ENCODE measurements at regions not wholly inside any gene's neighbourhood (a gene's known extent, or its start where the extent isn't known, plus 50 kb on each side); places are given as distances from the start of the nearest gene placed in this dataset.
"Not testable (repeated sequence)": the region's sequence is repeated elsewhere in the genome, so short reads cannot be mapped to it uniquely, and the experiment has no call there.

DNA sequence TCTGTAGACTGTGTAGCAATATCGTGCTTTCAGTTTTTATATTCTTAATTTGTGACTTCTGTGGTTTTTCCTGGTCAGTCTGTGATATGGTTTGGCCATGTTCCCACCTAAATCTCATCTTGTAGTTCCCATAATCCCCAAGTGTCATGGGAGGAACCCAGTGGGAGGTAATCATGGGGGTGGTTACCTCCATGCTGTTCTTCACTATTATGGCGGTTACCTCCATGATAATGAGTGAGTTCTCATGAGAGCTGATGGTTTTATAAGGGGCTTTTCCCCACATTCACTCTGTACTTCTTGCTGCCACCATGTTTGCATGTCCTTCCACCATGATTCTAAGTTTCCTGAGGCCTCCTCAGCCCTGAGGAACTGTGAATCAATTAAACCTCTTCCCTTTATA, 169.8 kb downstream of the LEPR start:
- DNase-seq (ENCODE audit: low read depth in 2 of 2), result no peak

DNA sequence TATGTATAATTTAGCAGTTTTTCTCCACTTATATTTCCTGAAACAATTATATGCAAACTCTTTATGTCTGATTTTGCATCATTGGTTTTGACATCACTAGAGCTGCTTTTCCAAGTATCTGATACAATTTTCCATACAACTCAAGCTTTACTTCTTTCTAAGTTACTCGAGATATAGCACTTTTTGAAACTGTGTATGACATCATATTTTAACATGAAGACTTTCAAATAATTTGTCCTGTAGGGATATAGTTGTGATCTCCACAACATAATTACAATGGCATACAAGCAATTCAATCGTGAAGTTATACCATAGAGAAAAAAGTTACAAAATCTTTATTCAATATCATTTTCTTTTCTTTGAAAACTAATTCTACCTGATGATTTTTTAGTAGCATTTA, 173.0 kb downstream of the LEPR start:
- DNase-seq (ENCODE audit: low read depth in 2 of 2), result no peak

DNA sequence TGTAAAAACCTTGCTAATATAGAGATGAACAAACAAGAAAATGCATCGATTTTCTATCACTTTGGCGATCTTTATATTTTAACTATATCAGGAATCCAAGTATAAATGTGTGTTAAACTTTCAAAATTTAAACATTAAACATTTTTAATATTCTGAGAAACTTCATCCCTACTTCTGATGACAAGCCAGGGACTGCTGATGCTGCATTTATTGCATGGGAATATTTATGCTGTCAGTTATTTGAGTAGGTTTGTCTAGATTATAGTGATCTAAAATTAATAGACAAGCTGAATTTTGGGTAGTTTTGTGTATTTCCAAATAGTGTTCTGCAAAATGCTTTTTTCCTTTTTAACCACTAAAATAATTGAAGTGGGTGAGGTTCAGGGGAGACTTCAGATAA, 175.3 kb downstream of the LEPR start:
- DNase-seq (ENCODE audit: low read depth in 2 of 2), result no peak

DNA sequence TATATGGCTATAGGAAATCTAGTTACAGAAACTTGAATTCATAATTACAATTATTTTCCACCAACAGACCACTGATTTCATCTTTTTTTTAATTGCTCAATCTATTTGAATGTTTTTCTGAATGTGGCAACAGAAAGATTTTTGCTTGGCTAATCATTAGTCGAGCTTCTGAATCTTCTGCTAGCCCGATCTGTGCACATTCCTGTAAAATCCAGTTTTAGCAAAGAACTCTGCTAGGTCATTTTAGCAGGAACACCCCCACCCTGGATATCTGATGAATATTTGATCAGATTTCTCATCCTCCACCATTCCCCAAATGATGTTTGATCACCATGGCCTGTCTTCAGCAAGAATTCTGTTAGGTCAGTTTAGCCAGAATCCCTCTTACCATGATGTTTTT, 176.3 kb downstream of the LEPR start:
- DNase-seq (ENCODE audit: low read depth in 2 of 2), result no peak

DNA sequence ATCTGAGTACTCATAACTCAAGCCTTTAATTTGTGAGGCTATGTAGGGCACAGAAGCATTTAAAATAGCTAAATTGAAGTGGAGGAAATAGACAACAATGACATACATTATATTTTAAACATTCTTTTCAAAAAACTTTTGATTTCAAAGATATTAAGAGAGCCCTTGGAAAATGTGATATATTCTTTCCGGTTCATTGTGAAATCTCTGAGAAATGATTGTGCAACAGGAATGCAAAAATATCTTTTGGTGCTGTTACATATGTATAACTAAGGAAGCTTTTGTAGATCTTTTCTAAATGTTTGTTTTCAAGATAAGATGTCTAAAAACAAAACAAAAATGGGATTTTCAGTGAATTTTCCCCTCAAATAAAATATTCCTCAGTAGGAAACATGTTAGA, 185.2 kb downstream of the LEPR start:
- DNase-seq (ENCODE audit: low read depth in 2 of 2), result no peak

DNA sequence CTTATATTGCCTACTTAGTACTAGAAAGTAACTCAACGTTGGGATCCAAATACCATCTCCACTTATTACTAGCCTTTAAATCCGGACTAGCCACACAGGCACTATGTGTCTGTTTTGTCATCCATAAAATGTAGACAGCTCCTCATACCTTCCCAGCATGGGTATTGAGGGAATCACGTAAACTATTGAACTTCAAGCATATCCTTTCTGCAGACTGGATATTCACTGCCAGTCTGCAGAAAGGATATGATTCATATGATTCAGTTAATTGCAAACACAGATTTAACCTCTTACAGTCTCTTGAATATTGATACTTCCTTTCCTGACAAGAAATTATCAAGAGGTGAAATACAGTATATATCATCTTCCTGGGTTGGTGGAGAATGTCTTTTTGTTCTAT, 186.0 kb downstream of the LEPR start:
- no peak for DNase-seq (ENCODE audit: low read depth in 2 of 2)

DNA sequence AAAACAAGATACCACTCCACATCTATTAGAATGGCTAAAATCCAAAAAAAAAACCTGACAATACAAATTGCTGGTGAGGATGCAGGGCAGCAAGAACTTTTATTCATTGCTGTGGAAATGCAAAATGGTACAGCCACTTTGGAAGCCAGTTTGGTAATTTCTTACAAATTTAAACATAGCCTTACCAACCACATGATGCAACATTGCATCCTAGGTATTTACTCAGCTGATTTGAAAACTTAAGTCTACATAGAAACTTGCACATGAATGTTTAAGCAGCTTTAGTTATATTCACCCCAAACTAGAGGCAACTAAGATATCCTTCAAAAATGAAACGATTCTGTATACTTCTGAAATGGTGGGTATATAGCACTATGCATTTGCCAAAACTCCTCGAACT, 178.8 kb upstream of the PDE4B start:
- no peak for DNase-seq (ENCODE audit: low read depth in 2 of 2)

DNA sequence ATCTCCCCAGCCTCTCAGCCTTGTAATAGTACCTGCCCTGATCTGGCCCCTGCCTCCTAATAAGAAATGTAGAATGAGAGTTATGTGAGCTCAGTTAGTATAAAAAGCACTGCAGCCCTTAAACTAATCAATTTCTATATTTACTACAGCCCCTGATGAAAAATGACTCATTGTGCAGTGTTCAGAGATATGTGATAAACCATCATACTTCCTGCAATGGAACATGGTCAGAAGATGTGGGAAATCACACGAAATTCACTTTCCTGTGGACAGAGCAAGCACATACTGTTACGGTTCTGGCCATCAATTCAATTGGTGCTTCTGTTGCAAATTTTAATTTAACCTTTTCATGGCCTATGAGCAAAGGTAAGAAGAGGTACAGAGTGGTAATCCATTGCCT, 176.8 kb upstream of the PDE4B start:
- no peak for DNase-seq (ENCODE audit: low read depth in 2 of 2)

DNA sequence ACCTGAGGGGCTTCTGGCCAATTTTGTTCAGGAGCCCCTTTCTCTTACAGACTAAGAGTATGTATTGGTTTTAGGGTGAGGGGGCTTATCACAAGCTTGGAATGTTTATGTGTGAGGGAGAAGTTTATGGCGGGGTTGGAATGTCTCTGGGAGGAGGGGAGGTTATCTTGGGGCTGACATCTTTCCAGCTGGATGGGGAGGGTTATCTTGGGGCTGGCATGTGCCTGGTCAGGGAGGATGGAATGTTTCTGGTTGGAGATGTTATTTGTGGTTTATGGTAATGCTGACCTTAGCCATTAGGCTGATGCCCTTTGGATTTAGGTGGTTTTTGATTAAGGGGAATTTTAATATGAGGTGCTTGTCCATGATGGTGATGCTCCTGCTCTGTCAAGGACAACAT, 171.0 kb upstream of the PDE4B start:
- DNase-seq (ENCODE audit: low read depth in 2 of 2), result not testable (repeated sequence)

DNA sequence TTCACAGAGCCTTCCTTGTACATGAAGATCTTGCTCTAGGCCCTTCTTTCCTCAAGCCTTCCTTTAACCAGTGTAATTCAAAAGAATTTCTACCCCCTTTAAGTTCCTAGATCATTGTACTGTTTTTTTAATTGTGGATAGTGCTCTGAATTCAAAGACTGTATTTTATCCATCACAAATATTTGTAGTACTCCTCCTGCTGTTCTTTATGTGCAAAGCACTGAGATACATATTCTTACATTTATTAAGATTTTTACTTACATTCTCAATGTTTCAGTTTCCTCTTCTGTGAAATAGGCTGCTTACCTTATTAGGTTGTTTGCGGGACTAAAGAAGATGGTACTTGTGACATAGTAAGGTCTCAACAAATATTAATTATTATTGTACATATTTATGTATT, 168.8 kb upstream of the PDE4B start:
- no peak for DNase-seq (ENCODE audit: low read depth in 2 of 2)

DNA sequence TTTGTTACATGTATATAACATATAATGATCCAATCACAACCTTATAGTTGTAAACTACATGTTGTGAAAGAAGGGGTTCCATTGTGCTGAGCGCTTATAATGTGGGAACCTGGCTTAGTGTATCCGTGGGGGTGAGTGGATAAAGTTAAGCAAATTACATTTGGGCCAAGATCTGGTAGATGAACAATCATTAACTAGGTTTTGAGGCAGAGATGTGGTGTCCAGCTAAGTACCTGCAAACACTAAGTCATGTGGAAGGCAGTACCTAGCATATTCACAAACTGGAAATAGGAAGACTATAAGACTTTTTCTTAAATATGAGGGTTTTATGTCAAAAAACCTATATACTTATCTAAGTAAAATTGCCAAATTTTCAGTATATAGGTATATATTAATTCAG, 167.2 kb upstream of the PDE4B start:
- no peak for DNase-seq (ENCODE audit: low read depth in 2 of 2)

DNA sequence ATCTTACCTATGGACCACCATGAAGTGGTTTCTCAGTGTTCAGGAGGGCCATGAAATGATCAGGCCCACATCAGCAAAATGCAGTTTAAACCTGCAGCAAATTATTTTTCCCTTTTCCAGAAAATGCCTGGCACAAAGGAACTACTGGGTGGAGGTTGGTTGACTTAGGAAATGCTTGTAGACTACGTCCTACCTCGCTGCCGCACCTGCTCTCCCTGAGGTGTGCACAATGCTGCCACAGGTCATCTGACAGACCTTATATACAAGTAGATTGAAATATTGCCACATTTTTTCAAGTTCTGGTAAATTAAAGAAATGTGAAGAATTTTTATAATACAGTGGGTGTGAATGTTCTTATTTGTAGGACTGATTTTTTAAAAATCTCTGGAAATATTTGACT, 166.7 kb upstream of the PDE4B start:
- DNase-seq (ENCODE audit: low read depth in 2 of 2), result no peak

DNA sequence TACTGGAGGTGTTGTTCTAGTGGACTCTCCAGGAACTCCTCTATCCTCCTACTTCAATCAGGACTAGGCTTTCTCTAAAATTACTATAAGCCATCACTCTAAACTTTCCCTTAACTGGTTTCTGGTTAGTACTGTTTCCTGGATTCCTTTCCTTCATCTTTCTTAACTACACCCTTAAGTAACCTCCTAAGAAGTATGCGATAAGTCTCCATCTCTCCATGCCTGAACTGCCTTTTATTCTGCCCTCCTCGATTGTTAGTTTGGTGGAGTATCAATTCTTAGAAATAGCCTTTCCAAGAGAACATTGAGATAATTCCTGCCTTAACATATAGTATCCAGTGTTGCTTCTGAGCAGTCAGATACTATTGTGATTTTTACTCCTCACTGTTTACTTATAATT, 162.9 kb upstream of the PDE4B start:
- no peak for DNase-seq (ENCODE audit: low read depth in 2 of 2)

DNA sequence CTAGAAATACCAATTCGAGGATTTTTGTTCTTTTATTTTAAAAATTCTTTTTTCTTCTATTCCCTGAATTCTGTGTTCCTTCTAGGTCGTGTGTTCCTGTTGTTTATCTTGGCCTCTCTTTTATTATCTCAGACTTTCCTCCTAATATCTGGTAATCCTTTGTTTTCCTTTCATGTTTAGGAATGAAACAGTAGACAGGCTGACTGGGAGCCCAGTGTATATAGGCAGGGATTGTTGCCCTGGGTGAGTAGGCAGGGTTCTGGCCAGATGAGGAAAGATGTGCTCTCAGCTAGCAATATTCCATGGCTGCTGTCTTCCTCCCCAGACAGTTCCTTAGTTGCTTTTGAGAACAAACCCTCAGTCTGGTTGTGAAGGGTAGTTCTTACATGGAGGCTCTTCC, 161.8 kb upstream of the PDE4B start:
- DNase-seq (ENCODE audit: low read depth in 2 of 2), result no peak

DNA sequence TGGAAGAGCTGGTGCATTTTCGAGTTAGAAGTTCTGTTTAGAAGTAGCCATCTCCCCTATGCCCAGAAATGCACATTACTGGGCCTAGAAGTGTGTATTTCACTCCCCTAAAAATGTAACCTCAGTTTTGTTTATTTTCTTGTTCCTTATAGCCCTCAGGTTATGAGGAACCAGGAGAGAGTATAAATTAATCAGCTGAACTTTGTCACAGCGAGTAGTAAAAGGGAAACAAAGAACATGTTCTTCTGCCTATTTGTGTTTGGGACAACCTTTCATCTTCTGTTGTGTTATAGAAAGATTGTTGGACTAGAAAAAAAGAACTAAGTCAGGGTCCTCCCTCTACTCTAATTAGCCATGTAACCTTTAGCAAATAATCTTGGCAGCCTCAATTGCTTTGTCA, 160.5 kb upstream of the PDE4B start:
- no peak for DNase-seq (ENCODE audit: low read depth in 2 of 2)

DNA sequence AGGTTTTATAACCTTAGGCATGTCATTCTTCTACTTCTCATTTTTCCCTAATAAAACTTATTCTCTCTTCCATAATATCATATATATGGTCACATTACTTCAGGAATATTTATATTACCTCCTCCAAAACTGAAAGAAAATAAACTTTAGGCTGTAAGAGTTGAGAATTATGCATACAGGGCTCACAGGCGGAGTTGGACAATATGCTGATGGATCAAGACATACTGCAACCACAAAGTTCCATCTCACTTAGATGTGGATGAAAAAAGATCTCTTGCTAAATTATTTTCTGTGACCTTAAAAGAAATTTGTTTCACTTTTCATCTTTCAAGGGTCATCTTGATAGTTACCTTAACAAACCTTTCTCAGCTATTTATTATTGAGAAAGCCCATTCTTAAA, 152.6 kb upstream of the PDE4B start:
- DNase-seq (ENCODE audit: low read depth in 2 of 2), result no peak

DNA sequence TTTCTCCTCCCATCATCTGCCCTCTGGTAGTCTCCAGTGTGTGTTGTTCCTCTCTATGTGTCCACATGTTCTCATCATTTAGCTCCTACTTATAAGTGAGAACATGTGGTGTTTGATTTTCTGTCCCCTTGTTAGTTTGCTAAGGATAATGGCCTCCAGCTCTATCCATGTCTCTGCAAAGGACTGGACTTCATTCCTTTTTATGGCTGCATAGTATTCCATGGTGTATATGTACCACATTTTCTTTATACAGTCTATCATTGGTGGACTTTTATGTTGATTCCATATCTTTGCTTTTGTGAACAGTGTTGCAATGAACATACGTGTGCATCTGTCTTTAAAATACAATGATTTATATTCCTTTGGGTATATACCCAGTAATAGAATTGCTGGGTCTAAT, 143.5 kb upstream of the PDE4B start:
- not testable (repeated sequence) for DNase-seq (ENCODE audit: low read depth in 2 of 2)

DNA sequence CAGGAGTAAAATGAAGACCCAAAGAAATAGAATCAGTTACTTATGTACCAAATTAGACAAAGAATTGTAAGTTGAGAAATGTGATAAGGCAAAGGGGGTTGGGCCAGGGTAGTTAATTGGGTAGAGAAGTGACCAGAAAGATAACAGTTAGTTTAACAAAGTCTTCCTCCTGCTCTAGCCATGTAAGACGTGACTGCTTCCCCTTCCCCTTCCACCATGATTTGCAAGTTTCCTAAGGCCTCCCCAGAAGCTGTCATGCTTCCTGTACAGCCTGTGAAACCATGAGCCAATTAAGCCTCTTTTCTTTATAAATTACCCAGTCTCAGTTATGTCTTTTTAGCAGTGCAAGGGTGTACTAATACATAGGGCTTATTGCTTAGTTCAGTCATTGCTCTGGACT, 142.0 kb upstream of the PDE4B start:
- no peak for DNase-seq (ENCODE audit: low read depth in 2 of 2)

DNA sequence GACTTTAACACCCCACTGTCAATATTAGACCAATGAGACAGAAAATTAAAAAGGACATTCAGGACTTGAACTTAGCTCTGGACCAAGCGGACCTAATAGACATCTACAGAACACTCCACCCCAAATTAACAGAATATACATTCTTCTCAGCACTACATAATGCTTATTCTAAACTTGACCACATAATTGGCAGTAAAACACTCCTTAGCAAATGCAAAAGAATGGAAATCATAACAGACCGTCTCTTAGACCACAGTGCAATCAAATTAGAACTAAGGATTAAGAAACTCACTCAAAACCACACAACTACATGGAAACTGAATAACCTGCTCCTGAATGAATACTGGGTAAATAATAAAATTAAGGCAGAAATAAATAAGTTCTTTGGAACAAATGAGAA, 138.2 kb upstream of the PDE4B start:
- DNase-seq (ENCODE audit: low read depth in 2 of 2), result not testable (repeated sequence)

DNA sequence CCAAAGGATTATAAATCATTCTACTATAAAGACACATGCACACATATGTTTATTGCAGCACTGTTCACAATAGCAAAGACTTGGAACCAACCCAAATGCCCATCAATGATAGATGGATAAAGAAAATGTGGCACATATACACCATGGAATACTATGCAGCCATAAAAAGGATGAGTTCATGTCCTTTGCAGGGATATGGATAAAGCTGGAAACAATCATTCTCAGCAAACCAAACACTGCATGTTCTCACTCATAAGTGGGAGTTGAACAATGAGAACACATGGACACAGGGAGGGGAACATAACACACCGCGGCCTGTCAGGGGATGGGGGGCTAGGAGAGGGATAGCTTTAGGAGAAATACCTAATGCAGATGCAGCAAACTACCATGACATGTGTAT, 135.1 kb upstream of the PDE4B start:
- not testable (repeated sequence) for DNase-seq (ENCODE audit: low read depth in 2 of 2)

DNA sequence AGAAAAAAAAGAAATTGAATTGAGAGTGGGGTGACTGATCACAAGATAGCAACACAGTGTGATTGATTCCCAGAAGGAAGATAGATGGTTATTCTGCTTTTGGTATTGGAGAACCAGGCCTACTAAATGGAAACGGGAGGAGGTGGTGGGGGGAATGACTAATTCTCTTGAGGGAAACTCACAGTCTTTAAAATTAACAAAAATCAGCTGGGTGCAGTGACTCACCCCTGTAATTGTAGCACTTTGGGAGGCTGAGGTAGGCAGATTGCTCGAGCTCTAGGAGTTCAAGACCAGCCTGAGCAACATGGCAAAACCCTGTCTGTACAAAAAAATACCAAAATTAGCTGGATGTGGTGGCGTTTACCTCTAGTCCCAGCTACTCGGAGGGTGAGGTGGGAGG, 134.6 kb upstream of the PDE4B start:
- DNase-seq (ENCODE audit: low read depth in 2 of 2), result no peak

DNA sequence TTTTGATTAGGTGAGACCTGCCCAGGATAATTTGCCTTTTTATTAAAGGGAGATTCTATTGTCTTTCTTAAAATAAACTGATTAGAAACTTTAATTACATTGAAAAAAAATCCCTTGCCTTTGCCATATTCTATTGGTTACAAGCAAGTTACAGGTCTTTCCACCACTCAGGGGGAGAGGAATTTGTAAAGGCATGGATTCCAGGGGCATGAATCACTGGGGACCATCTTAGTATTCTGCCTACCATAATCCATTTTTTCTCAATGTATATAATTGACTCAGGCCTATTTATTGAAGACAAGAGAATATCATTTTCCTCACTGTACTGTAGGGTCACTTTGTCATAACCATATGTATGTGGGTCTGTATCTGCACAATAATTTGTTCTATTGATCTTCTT, 124.3 kb upstream of the PDE4B start:
- no peak for DNase-seq (ENCODE audit: low read depth in 2 of 2)

DNA sequence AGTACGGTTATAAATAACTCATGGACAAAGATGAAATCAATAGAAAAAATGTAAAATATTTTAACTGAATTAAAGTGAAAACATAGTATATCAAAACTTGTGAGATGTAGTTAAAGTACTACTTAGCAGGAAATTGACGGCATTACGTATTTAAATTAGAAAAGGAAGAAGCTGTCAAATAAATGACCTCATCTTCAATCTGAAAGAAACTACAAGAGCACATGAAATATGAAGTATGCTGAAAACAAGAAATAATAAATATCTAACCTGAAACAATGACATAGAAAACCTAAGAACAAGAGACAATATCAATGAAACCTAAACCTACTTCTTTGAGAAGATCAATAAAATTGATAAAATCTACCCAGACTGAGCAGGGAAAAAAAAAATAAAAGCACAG, 122.2 kb upstream of the PDE4B start:
- no peak for DNase-seq (ENCODE audit: low read depth in 2 of 2)

DNA sequence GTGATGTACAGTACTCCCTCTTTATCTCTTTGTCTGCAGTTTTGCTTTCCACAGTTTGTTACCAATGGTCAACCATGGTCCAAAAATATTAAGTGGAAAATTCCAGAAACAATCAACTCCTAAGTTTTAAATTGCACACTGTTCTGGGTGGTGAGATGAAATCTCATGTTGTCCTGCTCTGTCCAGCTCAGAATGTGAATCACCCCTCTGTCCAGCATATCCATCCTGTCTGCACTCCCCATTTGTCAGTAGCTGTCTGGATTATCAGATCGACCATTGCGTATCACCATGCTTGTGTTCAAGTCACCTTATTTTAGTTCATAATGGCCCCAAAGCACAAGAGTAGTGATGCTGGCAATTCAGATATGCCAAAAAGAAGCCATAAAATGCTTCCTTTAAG, 118.2 kb upstream of the PDE4B start:
- no peak for DNase-seq (ENCODE audit: low read depth in 2 of 2)

DNA sequence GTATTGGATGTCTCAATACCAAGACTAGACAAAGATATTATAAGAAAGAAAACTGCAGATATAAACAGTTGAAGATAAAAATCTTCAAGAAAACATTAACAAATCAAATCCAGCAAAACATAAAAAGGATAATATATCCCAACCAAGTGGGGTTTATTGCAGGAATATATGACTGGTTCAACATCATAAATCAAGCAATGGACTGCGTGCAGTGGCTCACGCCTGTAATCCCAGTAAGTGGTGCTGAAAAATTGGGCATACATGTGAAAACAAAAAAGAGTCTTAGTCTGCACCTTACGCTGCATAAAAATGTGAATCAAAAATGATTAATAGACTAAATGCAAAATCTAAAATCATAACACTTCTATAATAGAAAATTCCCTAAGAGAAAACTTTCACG, 112.9 kb upstream of the PDE4B start:
- no peak for DNase-seq (ENCODE audit: low read depth in 2 of 2)
